A549 (cell line): ENCODE measurements at regions not wholly inside any gene's neighbourhood (a gene's known extent, or its start where the extent isn't known, plus 50 kb on each side); places are given as distances from the start of the nearest gene placed in this dataset.

Source experiments
- ATAC-seq, 2 experiments: fragments of 200-7000 bp in 1 of 2; fragments of >200 bp in 1 of 2; cut with Nextera tagmentation in 1 of 2; cut with Tn5 transposase in 1 of 2; 3 replicates each; pipeline versions ENCODE4 v1.8.0 to v1.9.1; 2018 to 2020; ENCODE audit warnings: mild to moderate bottlenecking in 1 of 2, moderate library complexity in 1 of 2
- CTCF ChIA-PET: fragments of 300-600 bp; sonication (Branson Sonifier 250); formaldehyde crosslinking; extraction: SDS; loops from one replicate; lab custom pipeline; 2021; ENCODE audit warnings: antibody characterized with exemption, inconsistent platforms; lab: Yijun Ruan, JAX
- POLR2A ChIA-PET: fragments of 350-600 bp; formaldehyde crosslinking; extraction: SDS; loops from one replicate; lab custom pipeline; 2021; ENCODE audit warnings: antibody characterized with exemption, inconsistent platforms; lab: Yijun Ruan, JAX
- DNase-seq, 2 experiments: peaks; one replicate each; pipeline versions ENCODE4 v3.0.0 to v3.0.0-alpha.2; 2011 to 2016; ENCODE audit warnings: low read depth in 1 of 2, low spot score in 1 of 2
- FAIRE-seq: peaks from 2 replicates; lab custom pipeline; 2011; peaks lifted over from hg19 to GRCh38; lab: Jason Lieb, UNC
- H3K27ac ChIP-seq, 2 experiments: fragments of >200 bp; sonication (Bioruptor Twin); formaldehyde crosslinking; 3 replicates each; pipeline ENCODE4 v1.5.1; 2016 to 2017
- H3K4me1 ChIP-seq: fragments of >200 bp; sonication (Bioruptor Twin); formaldehyde crosslinking; 3 replicates; pipeline ENCODE4 v1.6.1; 2016
- H3K4me2 ChIP-seq: fragments of >200 bp; sonication (Bioruptor Twin); formaldehyde crosslinking; 3 replicates; pipeline ENCODE4 v1.6.1; 2016
- H3K4me3 ChIP-seq: fragments of >200 bp; sonication (Bioruptor Twin); formaldehyde crosslinking; 3 replicates; pipeline ENCODE4 v1.5.1; 2016
- H3K9me3 ChIP-seq: fragments of >200 bp; sonication (Bioruptor Twin); formaldehyde crosslinking; 3 replicates; pipeline ENCODE4 v1.6.1; 2016
- BHLHE40 ChIP-seq: IDR thresholded peaks from 2 replicates; pipeline ENCODE4 v1.6.1; 2012; ENCODE audit warnings: low read depth, low read length, inconsistent platforms
- CHD2 ChIP-seq: fragments of 150-350 bp; IDR thresholded peaks from 2 replicates; pipeline ENCODE4 v1.6.1; 2014; ENCODE audit warnings: low read length; ENCODE audit not compliant: partially characterized antibody
- CHD4 ChIP-seq: fragments of 200-600 bp; sonication (generic); IDR thresholded peaks from 2 replicates; pipeline ENCODE4 v1.6.1; 2016; ENCODE audit warnings: antibody characterized with exemption, mild to moderate bottlenecking, borderline replicate concordance
- EHF ChIP-seq: fragments of 250-450 bp; sonication (Bioruptor Pico); IDR thresholded peaks from 2 replicates; pipeline ENCODE4 v1.5.0; 2020; ENCODE audit warnings: mild to moderate bottlenecking
- ESRRA ChIP-seq: fragments of 150-350 bp; IDR thresholded peaks from 2 replicates; pipeline ENCODE4 v1.6.1; 2014; ENCODE audit warnings: mild to moderate bottlenecking, low read length, borderline replicate concordance
- FOSB ChIP-seq: fragments of 250-450 bp; sonication (Bioruptor Pico); IDR thresholded peaks from 2 replicates; pipeline ENCODE4 v1.5.0; 2020; ENCODE audit warnings: mild to moderate bottlenecking, moderate library complexity
- GATA3 ChIP-seq: IDR thresholded peaks from 2 replicates; pipeline ENCODE4 v1.6.1; 2012; ENCODE audit warnings: borderline replicate concordance
- HEYL ChIP-seq: fragments of 250-450 bp; sonication (Bioruptor Pico); IDR thresholded peaks from 2 replicates; pipeline ENCODE4 v1.8.0; 2021; ENCODE audit warnings: mild to moderate bottlenecking, moderate library complexity
- HOXA7 ChIP-seq: fragments of 250-450 bp; sonication (Bioruptor Pico); IDR thresholded peaks from 2 replicates; pipeline ENCODE4 v1.5.0; 2020; ENCODE audit warnings: mild to moderate bottlenecking, moderate library complexity
- KDM1A ChIP-seq: fragments of 200-600 bp; sonication (generic); IDR thresholded peaks from 2 replicates; pipeline ENCODE4 v1.6.1; 2016; ENCODE audit warnings: low read depth, mild to moderate bottlenecking
- MAFK ChIP-seq: fragments of 450-650 bp; IDR thresholded peaks from 2 replicates; pipeline ENCODE4 v1.6.1; 2014; ENCODE audit not compliant: partially characterized antibody
- NFE2L2 ChIP-seq: fragments of 150-350 bp; conservative IDR thresholded peaks from 2 replicates; pipeline ENCODE4 v1.6.1; 2014; ENCODE audit warnings: low read length
- NR3C1 ChIP-seq: fragments of >200 bp; sonication (Bioruptor Twin); formaldehyde crosslinking; IDR thresholded peaks from 3 replicates; pipeline ENCODE4 v1.6.1; 2017
- PHF8 ChIP-seq: fragments of 200-600 bp; sonication (generic); IDR thresholded peaks from 2 replicates; pipeline ENCODE4 v1.6.1; 2016; ENCODE audit warnings: low read depth, mild to moderate bottlenecking, antibody characterized with exemption, moderate library complexity, borderline replicate concordance
- POLR2AphosphoS2 ChIP-seq: conservative IDR thresholded peaks from 2 replicates; pipeline ENCODE4 v1.6.1; 2012; ENCODE audit warnings: low read length, improper control_type of control experiment, inconsistent platforms
- TP53 ChIP-seq: fragments of 250-450 bp; sonication (Bioruptor Pico); IDR thresholded peaks from 2 replicates; pipeline ENCODE4 v1.5.0; 2021; ENCODE audit warnings: mild to moderate bottlenecking, moderate library complexity
- ZC3H11A ChIP-seq: fragments of 450-650 bp; IDR thresholded peaks from 2 replicates; pipeline ENCODE4 v1.6.1; 2014; ENCODE audit warnings: antibody characterized with exemption, mild to moderate bottlenecking
- ZSCAN20 ChIP-seq: fragments of 250-450 bp; sonication (Bioruptor Pico); IDR thresholded peaks from 2 replicates; pipeline ENCODE4 v1.8.0; 2022; ENCODE audit warnings: mild to moderate bottlenecking, moderate library complexity
- WGBS: methylation state at CpG from one replicate; pipeline ENCODE4 v1.1.6; 2017; ENCODE audit errors: missing lambda C conversion rate; 5-methylcytosine and 5-hydroxymethylcytosine counted together
- TF ChIP-seq, protein P1 (sequence below): fragments of >200 bp; sonication (Bioruptor Twin); formaldehyde crosslinking; IDR thresholded peaks from 3 replicates; pipeline ENCODE4 v1.6.1; 2016
- TF ChIP-seq, protein P2 (sequence below): fragments of 200-600 bp; sonication (generic); IDR thresholded peaks from 2 replicates; pipeline ENCODE4 v1.6.1; 2016; ENCODE audit warnings: antibody characterized with exemption, mild to moderate bottlenecking, moderate library complexity
- TF ChIP-seq, protein P3 (sequence below): fragments of 250-450 bp; sonication (Bioruptor Pico); IDR thresholded peaks from 2 replicates; pipeline ENCODE4 v1.5.0; 2021; ENCODE audit warnings: mild to moderate bottlenecking, moderate library complexity, borderline replicate concordance

DNA sequence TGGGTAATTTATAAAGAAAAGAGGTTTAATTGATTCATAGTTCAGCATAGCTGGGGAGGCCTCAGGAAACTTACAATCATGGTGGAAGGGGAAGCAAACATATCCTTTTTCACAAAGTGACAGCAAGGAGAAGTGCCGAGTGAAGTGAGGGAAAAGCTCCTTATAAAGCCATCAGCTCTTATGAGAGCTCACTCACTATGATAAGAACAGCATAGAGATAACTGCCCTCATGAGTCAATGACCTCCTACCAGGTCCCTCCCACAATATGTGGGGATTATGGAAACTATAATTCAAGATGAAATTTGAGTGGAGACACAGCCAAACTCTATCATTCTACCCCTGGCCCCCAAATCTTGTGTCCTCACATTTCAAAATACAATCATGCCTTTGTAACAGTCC, 115.8 kb upstream of the LAMA2 start:
- Histone ChIP-seq H3K27ac (no peak overlapping the region), H3K9me3 (no peaks in the 10 kb centered on the region), H3K4me3 (no peak overlapping the region), H3K4me1 (no peaks in the 10 kb centered on the region), H3K4me2 (no peak overlapping the region)
- POLR2A ChIA-PET, result no interaction called here
- TF ChIP-seq NR3C1, result no peak
- TF ChIP-seq, protein P1, sequence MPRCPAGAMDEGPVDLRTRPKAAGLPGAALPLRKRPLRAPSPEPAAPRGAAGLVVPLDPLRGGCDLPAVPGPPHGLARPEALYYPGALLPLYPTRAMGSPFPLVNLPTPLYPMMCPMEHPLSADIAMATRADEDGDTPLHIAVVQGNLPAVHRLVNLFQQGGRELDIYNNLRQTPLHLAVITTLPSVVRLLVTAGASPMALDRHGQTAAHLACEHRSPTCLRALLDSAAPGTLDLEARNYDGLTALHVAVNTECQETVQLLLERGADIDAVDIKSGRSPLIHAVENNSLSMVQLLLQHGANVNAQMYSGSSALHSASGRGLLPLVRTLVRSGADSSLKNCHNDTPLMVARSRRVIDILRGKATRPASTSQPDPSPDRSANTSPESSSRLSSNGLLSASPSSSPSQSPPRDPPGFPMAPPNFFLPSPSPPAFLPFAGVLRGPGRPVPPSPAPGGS, result no peak
- TF ChIP-seq POLR2AphosphoS2, result no peak
- TF ChIP-seq EHF (CRISPR knock-in tag), result no peak
- no peak for TF ChIP-seq ZSCAN20 (CRISPR knock-in tag)
- no peak for TF ChIP-seq TP53 (CRISPR knock-in tag)
- no peak for TF ChIP-seq CHD4
- no peak for TF ChIP-seq HOXA7 (CRISPR knock-in tag)
- TF ChIP-seq ESRRA, result no peak
- TF ChIP-seq FOSB (CRISPR knock-in tag), result no peak
- no peak for TF ChIP-seq CHD2
- TF ChIP-seq MAFK, result no peak
- TF ChIP-seq, protein P2, sequence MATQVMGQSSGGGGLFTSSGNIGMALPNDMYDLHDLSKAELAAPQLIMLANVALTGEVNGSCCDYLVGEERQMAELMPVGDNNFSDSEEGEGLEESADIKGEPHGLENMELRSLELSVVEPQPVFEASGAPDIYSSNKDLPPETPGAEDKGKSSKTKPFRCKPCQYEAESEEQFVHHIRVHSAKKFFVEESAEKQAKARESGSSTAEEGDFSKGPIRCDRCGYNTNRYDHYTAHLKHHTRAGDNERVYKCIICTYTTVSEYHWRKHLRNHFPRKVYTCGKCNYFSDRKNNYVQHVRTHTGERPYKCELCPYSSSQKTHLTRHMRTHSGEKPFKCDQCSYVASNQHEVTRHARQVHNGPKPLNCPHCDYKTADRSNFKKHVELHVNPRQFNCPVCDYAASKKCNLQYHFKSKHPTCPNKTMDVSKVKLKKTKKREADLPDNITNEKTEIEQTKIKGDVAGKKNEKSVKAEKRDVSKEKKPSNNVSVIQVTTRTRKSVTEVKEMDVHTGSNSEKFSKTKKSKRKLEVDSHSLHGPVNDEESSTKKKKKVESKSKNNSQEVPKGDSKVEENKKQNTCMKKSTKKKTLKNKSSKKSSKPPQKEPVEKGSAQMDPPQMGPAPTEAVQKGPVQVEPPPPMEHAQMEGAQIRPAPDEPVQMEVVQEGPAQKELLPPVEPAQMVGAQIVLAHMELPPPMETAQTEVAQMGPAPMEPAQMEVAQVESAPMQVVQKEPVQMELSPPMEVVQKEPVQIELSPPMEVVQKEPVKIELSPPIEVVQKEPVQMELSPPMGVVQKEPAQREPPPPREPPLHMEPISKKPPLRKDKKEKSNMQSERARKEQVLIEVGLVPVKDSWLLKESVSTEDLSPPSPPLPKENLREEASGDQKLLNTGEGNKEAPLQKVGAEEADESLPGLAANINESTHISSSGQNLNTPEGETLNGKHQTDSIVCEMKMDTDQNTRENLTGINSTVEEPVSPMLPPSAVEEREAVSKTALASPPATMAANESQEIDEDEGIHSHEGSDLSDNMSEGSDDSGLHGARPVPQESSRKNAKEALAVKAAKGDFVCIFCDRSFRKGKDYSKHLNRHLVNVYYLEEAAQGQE, result no peak
- no peak for FAIRE-seq
- CTCF ChIA-PET, result no interaction called here
- no peak for ATAC-seq
- no peak for DNase-seq
- 0% methylated on average over 1 of the region's 1 CpG for WGBS

DNA sequence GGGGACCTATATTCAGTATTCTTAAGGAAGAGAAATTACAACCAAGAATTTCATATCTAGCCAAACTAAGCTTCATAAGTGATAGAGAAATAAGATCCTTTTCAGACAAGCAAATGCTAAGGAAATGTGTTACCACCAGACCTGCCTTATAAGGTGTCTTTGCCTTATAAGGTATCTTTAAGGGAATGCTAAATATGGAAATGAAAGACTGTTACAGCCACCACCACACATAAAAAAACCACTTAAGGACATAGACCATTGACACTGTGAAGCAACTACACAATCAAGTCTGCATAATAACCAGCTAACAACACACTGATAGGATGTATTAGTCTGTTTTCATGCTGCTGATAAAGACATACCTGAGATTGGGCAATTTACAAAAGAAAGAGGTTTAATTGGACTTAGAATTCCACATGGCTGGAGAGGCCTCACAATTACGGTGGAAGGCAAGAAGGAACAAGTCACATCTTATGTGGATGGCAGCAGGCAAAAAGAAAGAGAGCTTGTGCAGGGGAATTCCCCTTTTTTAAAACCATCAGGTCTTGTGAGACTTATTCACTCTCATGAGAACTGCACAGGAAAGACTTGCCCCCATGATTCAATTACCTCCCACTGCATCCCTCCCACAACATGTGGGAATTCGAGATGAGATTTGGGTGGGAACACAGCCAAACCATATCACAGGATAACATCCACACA, 119.2 kb upstream of the LAMA2 start:
- 25% methylated on average over 2 of the region's 2 CpGs for WGBS
- POLR2A ChIA-PET, result no interaction called here
- H3K4me2 ChIP-seq, result no peak overlapping the region
- H3K9me3 ChIP-seq, result no peaks in the 10 kb centered on the region
- ATAC-seq (no peak), FAIRE-seq (no peak), DNase-seq (no peak)
- H3K27ac ChIP-seq, result no peak overlapping the region
- TF ChIP-seq NFE2L2 (no peak), GATA3 (no peak), BHLHE40 (no peak), ZC3H11A (no peak), HOXA7 (CRISPR knock-in tag) (no peak), PHF8 (no peak), POLR2AphosphoS2 (no peak), HEYL (no peak), KDM1A (no peak)
- TF ChIP-seq, protein P3, sequence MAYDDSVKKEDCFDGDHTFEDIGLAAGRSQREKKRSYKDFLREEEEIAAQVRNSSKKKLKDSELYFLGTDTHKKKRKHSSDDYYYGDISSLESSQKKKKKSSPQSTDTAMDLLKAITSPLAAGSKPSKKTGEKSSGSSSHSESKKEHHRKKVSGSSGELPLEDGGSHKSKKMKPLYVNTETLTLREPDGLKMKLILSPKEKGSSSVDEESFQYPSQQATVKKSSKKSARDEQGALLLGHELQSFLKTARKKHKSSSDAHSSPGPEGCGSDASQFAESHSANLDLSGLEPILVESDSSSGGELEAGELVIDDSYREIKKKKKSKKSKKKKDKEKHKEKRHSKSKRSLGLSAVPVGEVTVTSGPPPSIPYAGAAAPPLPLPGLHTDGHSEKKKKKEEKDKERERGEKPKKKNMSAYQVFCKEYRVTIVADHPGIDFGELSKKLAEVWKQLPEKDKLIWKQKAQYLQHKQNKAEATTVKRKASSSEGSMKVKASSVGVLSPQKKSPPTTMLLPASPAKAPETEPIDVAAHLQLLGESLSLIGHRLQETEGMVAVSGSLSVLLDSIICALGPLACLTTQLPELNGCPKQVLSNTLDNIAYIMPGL (CRISPR knock-in tag), result no peak
- TF ChIP-seq, protein P2, result no peak
- H3K4me3 ChIP-seq, result no peak overlapping the region
- CTCF ChIA-PET, result no interaction called here
- H3K4me1 ChIP-seq, result no peaks in the 10 kb centered on the region
